Right lobe of liver (tissue), 6 donors: ENCODE measurements at regions not wholly inside any gene's neighbourhood (a gene's known extent, or its start where the extent isn't known, plus 50 kb on each side); places are given as distances from the start of the nearest gene placed in this dataset.

Experiments used
- ATAC-seq, 4 donors: fragments of 200-7000 bp; cut with Tn5 transposase; one replicate each; pipeline ENCODE4 v1.9.1; 2020; ENCODE audit warnings: mild to moderate bottlenecking in 4 of 4, moderate library complexity in 4 of 4
- DNase-seq, 3 donors: peaks; one replicate each; pipeline ENCODE4 v3.0.0-alpha.2; 2020
- H3K27ac ChIP-seq, 3 donors: fragments of 200-600 bp; one replicate each; pipeline ENCODE4 v1.8.0; 2022
- H3K27me3 ChIP-seq, 2 donors: fragments of 200-600 bp; one replicate each; pipeline ENCODE4 v1.8.0; 2022
- H3K36me3 ChIP-seq, 4 donors: fragments of 200-600 bp; sonication (generic) in 1 of 4; one replicate each; pipeline versions ENCODE4 v1.5.1 to v1.8.0; 2017 to 2022; ENCODE audit warnings: control low read depth in 1 of 4
- H3K4me1 ChIP-seq, 4 donors: fragments of 200-600 bp; sonication (generic) in 1 of 4; one replicate each; pipeline versions ENCODE4 v1.5.1 to v1.8.0; 2017 to 2022; ENCODE audit warnings: control low read depth in 1 of 4
- H3K4me3 ChIP-seq, 3 donors: fragments of 200-600 bp; one replicate each; pipeline ENCODE4 v1.8.0; 2022
- H3K9me3 ChIP-seq, 4 donors: fragments of 200-600 bp; sonication (generic) in 1 of 4; one replicate each; pipeline versions ENCODE4 v1.5.1 to v1.8.0; 2017 to 2022; ENCODE audit warnings: control low read depth in 1 of 4
- CTCF ChIP-seq, 4 donors: fragments of 200-600 bp in 3 of 4; fragments of 450-650 bp in 1 of 4; IDR thresholded peaks; one replicate each; pipeline versions ENCODE4 v1.5.1 to v1.8.0; 2016 to 2022; ENCODE audit warnings: antibody characterized with exemption in 4 of 4, mild to moderate bottlenecking in 2 of 4
- POLR2A ChIP-seq: fragments of 450-650 bp; IDR thresholded peaks from one replicate; pipeline ENCODE4 v1.6.1; 2017; ENCODE audit warnings: antibody characterized with exemption, mild to moderate bottlenecking
- WGBS: methylation state at CpG from one replicate; pipeline ENCODE4 v1.1.6; 2018; ENCODE audit warnings: low coverage, low lambda C conversion rate; ENCODE audit not compliant: insufficient coverage; ENCODE audit errors: missing lambda C conversion rate; 5-methylcytosine and 5-hydroxymethylcytosine counted together
- intact Hi-C, 2 donors: fragments of 100-400 bp; cut with DNase I; formaldehyde crosslinking; loops; one replicate each; pipeline versions ENCODE4 v1.11.2 to v1.14.1; 2022
- donor health status: DM: no; HTN: yes; CAD: no.
- donor health status: DM: no; HTN: no; CAD: no.
- donor health status: DM: no; HTN: no; CAD: no.
- donor health status: DM: no; HTN: yes; CAD: no.
- donor health status: DM: no; HTN: yes; CAD: no.

- H3K9me3 ChIP-seq: no peaks in the 10 kb centered on the region
- intact Hi-C loops: no loop called here
- H3K27me3 ChIP-seq: no peaks in the 10 kb centered on the region
- 77% methylated on average over 3 of the region's 3 CpGs for WGBS
- ATAC-seq (no peak), DNase-seq (no peak)
- no peaks in the 10 kb centered on the region for H3K4me1 ChIP-seq
- H3K27ac ChIP-seq: no peak overlapping the region
- no peaks in the 10 kb centered on the region for H3K36me3 ChIP-seq
- no peak for TF ChIP-seq CTCF (IDR thresholded peaks at IDR 0.05)
- TF ChIP-seq POLR2A: no peak
- no peak overlapping the region for H3K4me3 ChIP-seq
Measured at GRCh38 chr1:115211071-115211745, 121.9 kb upstream of the TSPAN2 start.

- no peaks in the 10 kb centered on the region for H3K9me3 ChIP-seq
- 74% methylated on average over 4 of the region's 4 CpGs for WGBS
- H3K27ac ChIP-seq: no peak overlapping the region
- TF ChIP-seq POLR2A (no peak), CTCF (IDR thresholded peaks at IDR 0.05) (no peak)
- no peaks in the 10 kb centered on the region for H3K27me3 ChIP-seq
- no peaks in the 10 kb centered on the region for H3K4me1 ChIP-seq
- DNase-seq (no peak), ATAC-seq (no peak)
- H3K4me3 ChIP-seq: no peak overlapping the region
- H3K36me3 ChIP-seq: no peaks in the 10 kb centered on the region
- intact Hi-C loops: no loop called here
Measured at GRCh38 chr1:115210302-115210711, 121.0 kb upstream of the TSPAN2 start.

DNA sequence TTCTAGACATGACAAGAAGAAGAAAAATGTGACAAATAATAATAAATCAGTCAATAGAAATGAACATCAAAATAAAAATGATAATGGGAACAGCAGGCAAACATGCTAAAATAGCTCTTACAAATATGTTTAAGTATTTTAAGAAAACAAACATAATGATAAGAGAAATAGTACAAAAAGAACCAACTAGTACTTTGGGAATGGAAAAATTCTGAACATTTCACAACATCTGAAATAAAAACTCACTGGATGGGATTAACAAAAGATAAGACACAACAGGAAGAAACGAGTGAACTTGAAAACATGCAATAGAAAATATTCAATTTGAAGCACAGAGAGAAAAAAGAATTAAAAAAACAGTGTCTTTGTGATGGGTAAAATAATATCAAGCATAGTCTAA, 115.2 kb upstream of the TSPAN2 start:
- no peak overlapping the region for H3K27ac ChIP-seq
- no peaks in the 10 kb centered on the region for H3K27me3 ChIP-seq
- H3K4me1 ChIP-seq: no peaks in the 10 kb centered on the region
- H3K36me3 ChIP-seq: no peaks in the 10 kb centered on the region
- DNase-seq (no peak), ATAC-seq (no peak)
- H3K4me3 ChIP-seq: no peak overlapping the region
- H3K9me3 ChIP-seq: no peaks in the 10 kb centered on the region
- TF ChIP-seq POLR2A: no peak
- no peak for TF ChIP-seq CTCF (IDR thresholded peaks at IDR 0.05)
- intact Hi-C loops: no loop called here
- 25% methylated on average over 1 of the region's 1 CpG for WGBS

DNA sequence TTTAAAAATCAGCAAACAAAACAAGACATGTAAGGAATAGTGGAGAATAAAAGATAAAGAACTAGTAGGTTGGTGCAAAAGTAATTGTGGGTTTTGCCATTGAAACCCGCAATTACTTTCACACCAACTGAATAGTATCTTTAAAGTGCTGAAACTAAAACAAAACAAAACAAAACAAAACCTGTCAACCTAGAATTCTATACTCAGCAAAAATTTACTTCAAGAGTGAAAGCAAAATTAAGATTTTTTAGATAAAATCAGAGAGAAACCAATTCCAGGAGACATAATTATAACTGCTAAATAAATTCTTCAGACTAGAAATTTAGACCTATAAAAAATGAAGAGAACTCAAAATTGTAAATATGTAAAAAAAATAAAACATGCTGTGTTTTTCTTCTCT, 114.0 kb upstream of the TSPAN2 start:
- H3K27me3 ChIP-seq: no peaks in the 10 kb centered on the region
- no peak overlapping the region for H3K27ac ChIP-seq
- DNase-seq: no peak
- no peaks in the 10 kb centered on the region for H3K9me3 ChIP-seq
- intact Hi-C loops: no loop called here
- ATAC-seq: no peak
- 100% methylated on average over 1 of the region's 1 CpG for WGBS
- TF ChIP-seq POLR2A (no peak), CTCF (IDR thresholded peaks at IDR 0.05) (no peak)
- no peaks in the 10 kb centered on the region for H3K4me1 ChIP-seq
- H3K4me3 ChIP-seq: no peak overlapping the region
- H3K36me3 ChIP-seq: no peaks in the 10 kb centered on the region

GRCh38 chr1:115201598-115201997, 112.3 kb upstream of the TSPAN2 start:
- WGBS: no CpG with 5 or more reads among the region's 1 CpG

More at GRCh38 chr1:115201598-115201997, 112.3 kb upstream of the TSPAN2 start:
- no peaks in the 10 kb centered on the region for H3K27me3 ChIP-seq
- no peaks in the 10 kb centered on the region for H3K9me3 ChIP-seq
- ATAC-seq: no peak
- no peak for DNase-seq
- H3K27ac ChIP-seq: no peak overlapping the region
- TF ChIP-seq CTCF (IDR thresholded peaks at IDR 0.05): no peak
- no peak for TF ChIP-seq POLR2A
- no peak overlapping the region for H3K4me3 ChIP-seq
- H3K4me1 ChIP-seq: no peaks in the 10 kb centered on the region
- no peaks in the 10 kb centered on the region for H3K36me3 ChIP-seq
- intact Hi-C loops: no loop called here
